Mesenchymal stem cell (in vitro differentiated cells and primary cell): ENCODE measurements at regions not wholly inside any gene's neighbourhood (a gene's known extent, or its start where the extent isn't known, plus 50 kb on each side); places are given as distances from the start of the nearest gene placed in this dataset.

Experiments
- DNase-seq: peaks from one replicate; pipeline ENCODE4 v3.0.0-alpha.2; 2013
- H2AFZ ChIP-seq: one replicate; pipeline ENCODE4 v1.6.1; 2013; ENCODE audit warnings: low read depth, mild to moderate bottlenecking, control low read depth, inconsistent platforms, low read length, moderate library complexity
- H2AK5ac ChIP-seq: 2 replicates; pipeline ENCODE4 v1.6.1; 2013; ENCODE audit warnings: low read length, moderate library complexity, mild to moderate bottlenecking, inconsistent platforms; ENCODE audit not compliant: severe bottlenecking
- H2BK120ac ChIP-seq: one replicate; pipeline ENCODE4 v1.6.1; 2013; ENCODE audit warnings: low read depth, mild to moderate bottlenecking, inconsistent platforms, low read length, moderate library complexity
- H2BK12ac ChIP-seq, 2 experiments: one replicate each; pipeline ENCODE4 v1.6.1; 2013; ENCODE audit warnings: inconsistent platforms in 2 of 2, low read length in 2 of 2, mild to moderate bottlenecking in 2 of 2, moderate library complexity in 2 of 2, control low read depth in 1 of 2
- H2BK15ac ChIP-seq: one replicate; pipeline ENCODE4 v1.6.1; 2013; ENCODE audit warnings: mild to moderate bottlenecking, low read depth, inconsistent platforms; ENCODE audit not compliant: poor library complexity, severe bottlenecking
- H2BK5ac ChIP-seq: 2 replicates; pipeline ENCODE4 v1.6.1; 2013; ENCODE audit warnings: low read depth, mild to moderate bottlenecking, low read length, control low read depth, inconsistent platforms; ENCODE audit not compliant: poor library complexity, severe bottlenecking
- H3K14ac ChIP-seq, 2 experiments: one replicate each; pipeline ENCODE4 v1.6.1; 2013; ENCODE audit warnings: inconsistent platforms in 2 of 2, low read length in 2 of 2, control low read depth in 1 of 2, mild to moderate bottlenecking in 1 of 2, moderate library complexity in 1 of 2
- H3K18ac ChIP-seq, 2 experiments: one replicate each; pipeline ENCODE4 v1.6.1; 2013; ENCODE audit warnings: inconsistent platforms in 2 of 2, low read length in 2 of 2, control low read depth in 1 of 2, low read depth in 1 of 2, mild to moderate bottlenecking in 1 of 2
- H3K23ac ChIP-seq, 2 experiments: one replicate each; pipeline ENCODE4 v1.6.1; 2013; ENCODE audit warnings: inconsistent platforms in 2 of 2, low read length in 2 of 2, mild to moderate bottlenecking in 2 of 2, moderate library complexity in 2 of 2, control low read depth in 1 of 2
- H3K27ac ChIP-seq: 2 replicates; pipeline ENCODE4 v1.5.1; 2013; ENCODE audit warnings: mild to moderate bottlenecking, moderate library complexity, low read length, control low read depth, inconsistent platforms; ENCODE audit not compliant: poor library complexity, severe bottlenecking
- H3K27me3 ChIP-seq, 2 experiments: 2 replicates each; pipeline versions ENCODE4 v1.6.1 to v1.7.0; 2013; ENCODE audit warnings: low read length in 2 of 2, mild to moderate bottlenecking in 2 of 2, moderate library complexity in 2 of 2, control low read depth in 1 of 2, inconsistent platforms in 1 of 2; ENCODE audit not compliant: control insufficient read depth in 1 of 2, insufficient read depth in 1 of 2
- H3K36me3 ChIP-seq, 2 experiments: 2 replicates each; pipeline versions ENCODE4 v1.6.1 to v1.7.0; 2013; ENCODE audit warnings: low read length in 2 of 2, control low read depth in 1 of 2, inconsistent platforms in 1 of 2, low read depth in 1 of 2, mild to moderate bottlenecking in 1 of 2; ENCODE audit not compliant: insufficient read depth in 2 of 2, control insufficient read depth in 1 of 2
- H3K4ac ChIP-seq, 2 experiments: one replicate each; pipeline ENCODE4 v1.6.1; 2013; ENCODE audit warnings: inconsistent platforms in 2 of 2, low read length in 2 of 2, mild to moderate bottlenecking in 2 of 2, moderate library complexity in 2 of 2, control low read depth in 1 of 2, low read depth in 1 of 2
- H3K4me1 ChIP-seq: 2 replicates; pipeline ENCODE4 v1.6.1; 2013; ENCODE audit warnings: low read depth, low read length, control low read depth; ENCODE audit not compliant: control insufficient read depth, insufficient read depth
- H3K4me2 ChIP-seq: 2 replicates; pipeline ENCODE4 v1.6.1; 2013; ENCODE audit warnings: low read length, mild to moderate bottlenecking, inconsistent platforms; ENCODE audit not compliant: poor library complexity, severe bottlenecking
- H3K4me3 ChIP-seq, 2 experiments: 2 replicates each; pipeline versions ENCODE4 v1.5.1 to v1.7.0; 2013; ENCODE audit warnings: low read length in 2 of 2, mild to moderate bottlenecking in 2 of 2, control low read depth in 1 of 2, low read depth in 1 of 2; ENCODE audit not compliant: insufficient read depth in 1 of 2
- H3K79me1 ChIP-seq: replicated peaks from 2 replicates; pipeline ENCODE4 v1.6.1; 2013; ENCODE audit warnings: mild to moderate bottlenecking, control low read depth, low read length, inconsistent platforms; ENCODE audit not compliant: poor library complexity, severe bottlenecking
- H3K9ac ChIP-seq: 2 replicates; pipeline ENCODE4 v1.7.0; 2013; ENCODE audit warnings: mild to moderate bottlenecking, low read length, moderate library complexity
- H3K9me3 ChIP-seq: 2 replicates; pipeline ENCODE4 v1.7.0; 2013; ENCODE audit warnings: mild to moderate bottlenecking, low read length; ENCODE audit not compliant: control insufficient read depth
- H4K8ac ChIP-seq: one replicate; pipeline ENCODE4 v1.6.1; 2013; ENCODE audit warnings: inconsistent platforms, mild to moderate bottlenecking, low read length, moderate library complexity
- H4K91ac ChIP-seq: one replicate; pipeline ENCODE4 v1.6.1; 2013; ENCODE audit warnings: mild to moderate bottlenecking, low read length, inconsistent platforms
- WGBS: methylation state at CpG from one replicate; pipeline ENCODE4 v1.1.7; 2013; ENCODE audit warnings: mixed read lengths; 5-methylcytosine and 5-hydroxymethylcytosine counted together

GRCh38 chr13:112639521-112639920, 50.3 kb upstream of the ATP11A start:
- Histone ChIP-seq H3K4ac (no peak overlapping the region), H3K18ac (no peak overlapping the region), H4K8ac (no peak overlapping the region), H2AFZ (no peak overlapping the region), H2AK5ac (no peak overlapping the region), H4K91ac (no peak overlapping the region), H2BK15ac (no peak overlapping the region), H3K36me3 (no peaks in the 10 kb centered on the region), H3K9ac (no peak overlapping the region), H3K23ac (peak overlapping the region in 1 of 2 experiments; percentile 80), H2BK12ac (no peak overlapping the region), H3K27me3 (peaks cover 45 to 72% of the 10 kb centered on the region in 2 experiments), H3K27ac (no peak overlapping the region), H3K14ac (no peak overlapping the region), H2BK120ac (no peak overlapping the region), H3K4me2 (no peak overlapping the region), H2BK5ac (no peak overlapping the region), H3K4me1 (peaks cover 4% of the 10 kb centered on the region), H3K79me1 (no peaks in the 10 kb centered on the region), H3K9me3 (no peaks in the 10 kb centered on the region), H3K4me3 (no peak overlapping the region)
- 71% methylated on average over 5 of the region's 5 CpGs for WGBS
- DNase-seq: no peak

GRCh38 chr13:112638919-112639318, 50.9 kb upstream of the ATP11A start:
- Histone ChIP-seq H3K79me1 (no peaks in the 10 kb centered on the region), H3K9me3 (no peaks in the 10 kb centered on the region), H2BK15ac (no peak overlapping the region), H3K27me3 (peaks cover 47 to 78% of the 10 kb centered on the region in 2 experiments), H3K4me1 (peaks cover 4% of the 10 kb centered on the region), H3K27ac (no peak overlapping the region), H3K9ac (no peak overlapping the region), H2AFZ (no peak overlapping the region), H4K91ac (peak overlapping the region; percentile 8), H3K23ac (no peak overlapping the region), H3K4me3 (no peak overlapping the region), H2BK5ac (no peak overlapping the region), H2BK120ac (no peak overlapping the region), H3K14ac (peak overlapping the region in 1 of 2 experiments; percentile 79), H3K4ac (no peak overlapping the region), H3K4me2 (no peak overlapping the region), H3K18ac (peak overlapping the region in 1 of 2 experiments; percentile 37), H3K36me3 (no peaks in the 10 kb centered on the region), H2BK12ac (no peak overlapping the region), H2AK5ac (no peak overlapping the region), H4K8ac (no peak overlapping the region)
- no peak for DNase-seq
- 67% methylated on average over 4 of the region's 10 CpGs for WGBS

- Histone ChIP-seq H2BK120ac (peak overlapping the region; percentile 50), H3K9me3 (no peaks in the 10 kb centered on the region), H3K4me3 (no peak overlapping the region), H2AK5ac (no peak overlapping the region), H3K4ac (peak overlapping the region in 1 of 2 experiments; percentile 1), H2BK12ac (peak overlapping the region in 1 of 2 experiments; percentile 37), H3K14ac (peak overlapping the region in 1 of 2 experiments; percentile 11), H4K91ac (peak overlapping the region; percentile 49), H3K23ac (no peak overlapping the region), H3K79me1 (no peaks in the 10 kb centered on the region), H4K8ac (no peak overlapping the region), H3K36me3 (no peaks in the 10 kb centered on the region), H3K27ac (no peak overlapping the region), H3K27me3 (peaks cover 50 to 83% of the 10 kb centered on the region in 2 experiments), H2AFZ (no peak overlapping the region), H3K4me2 (no peak overlapping the region), H3K9ac (no peak overlapping the region), H2BK5ac (no peak overlapping the region), H2BK15ac (no peak overlapping the region), H3K4me1 (peaks cover 4% of the 10 kb centered on the region), H3K18ac (peak overlapping the region in 1 of 2 experiments; percentile 71)
- no peak for DNase-seq
- WGBS: 82% methylated on average over 24 of the region's 24 CpGs
Measured at GRCh38 chr13:112638157-112638750, 50.3 kb upstream of the TUBGCP3 start.
